ENCODE measurements at regions not wholly inside any gene's neighbourhood (a gene's known extent, or its start where the extent isn't known, plus 50 kb on each side); places are given as distances from the start of the nearest gene placed in this dataset.

DNA sequence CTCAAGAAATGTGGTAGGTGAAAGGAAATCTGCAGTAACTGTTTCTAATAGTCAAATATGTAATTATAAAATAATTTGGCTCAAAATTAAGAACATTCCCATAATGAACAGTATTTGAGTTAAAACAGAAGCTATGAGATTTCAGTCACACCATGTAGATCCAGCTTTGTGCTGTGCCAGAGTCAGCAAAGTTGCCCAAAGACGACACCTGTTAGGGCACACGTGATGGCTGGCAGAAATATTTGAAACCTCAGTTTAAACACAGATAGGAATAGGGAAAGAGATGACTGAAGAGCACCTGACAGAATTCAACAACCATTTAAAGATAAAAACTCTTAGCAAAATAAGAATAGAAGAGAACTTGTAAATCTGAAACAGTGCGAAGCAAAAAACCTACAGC, 129.3 kb downstream of the CD83 start:
- intact Hi-C loops (cut with micrococcal nuclease) = no loop called here
- DNase-seq = no peak
- ATAC-seq = no peak

DNA sequence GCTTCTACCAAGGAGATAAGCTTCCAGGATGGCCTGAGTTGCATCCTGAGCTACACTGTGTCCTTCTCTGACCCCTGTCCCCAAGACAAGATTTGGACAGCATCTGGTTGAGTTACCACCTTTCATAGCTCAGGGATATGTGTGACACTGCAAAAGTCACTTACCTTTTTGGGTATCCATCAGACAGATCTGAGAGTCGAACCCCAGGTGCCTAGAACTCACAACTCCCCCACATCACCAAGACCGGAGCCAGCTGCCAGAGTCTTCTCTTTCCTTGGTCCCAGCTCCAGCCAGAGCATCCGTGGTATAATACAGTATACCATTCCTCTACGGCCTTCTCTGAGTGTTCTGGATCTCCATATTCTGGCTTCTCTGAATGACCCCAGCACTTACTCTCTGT, 133.0 kb downstream of the CD83 start:
- ATAC-seq (no peak), DNase-seq (no peak)
- intact Hi-C loops (cut with micrococcal nuclease) = no loop called here

DNA sequence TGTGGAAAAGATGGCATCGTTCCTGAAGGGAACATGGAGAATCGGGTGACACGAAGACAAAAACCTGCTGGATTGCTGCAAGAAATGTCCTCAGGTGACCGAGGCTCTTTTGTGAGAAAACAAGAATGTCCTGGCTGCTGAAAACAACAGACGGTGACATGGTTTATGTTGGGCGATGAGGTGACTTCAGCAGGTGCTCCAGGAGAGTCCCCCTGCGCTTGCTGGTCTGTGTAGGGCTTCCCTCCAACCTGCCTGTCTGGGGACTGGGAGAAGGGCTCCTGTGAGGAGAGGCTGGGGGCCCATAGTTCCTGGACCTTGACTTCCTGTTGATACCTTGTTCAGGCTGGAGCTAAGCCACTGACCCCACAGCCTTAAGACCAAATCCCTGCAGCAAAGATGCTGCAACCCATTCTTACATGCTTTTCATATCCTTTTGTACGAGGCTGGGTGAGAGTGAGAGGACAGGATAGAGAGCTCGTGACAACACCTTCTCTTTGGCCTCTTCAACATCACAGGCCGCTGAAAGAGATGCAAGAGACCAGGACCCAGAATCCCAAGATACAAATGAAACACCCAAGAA, 134.8 kb downstream of the CD83 start:
- intact Hi-C loops (cut with micrococcal nuclease) = no loop called here
- no peak for ATAC-seq

DNA sequence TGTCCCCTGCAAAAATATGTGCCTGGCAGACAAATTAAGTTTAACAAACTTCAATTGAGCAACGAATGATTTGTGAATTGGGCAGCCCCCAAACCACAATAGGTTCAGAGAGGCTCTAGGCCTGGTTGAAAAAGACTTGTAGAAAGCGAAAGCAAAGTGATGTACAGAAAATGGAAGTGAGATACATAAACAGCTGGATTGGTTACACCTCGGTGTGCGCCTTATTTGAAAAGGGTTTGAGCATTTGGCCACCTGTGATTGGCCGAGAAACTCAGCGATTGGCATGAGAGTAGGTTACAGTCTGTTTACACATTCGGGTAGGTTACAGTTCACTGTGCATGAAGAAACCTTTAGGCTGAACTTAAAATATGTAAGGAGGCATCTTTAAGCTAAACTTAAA, 136.9 kb downstream of the CD83 start:
- ATAC-seq = no peak
- intact Hi-C loops (cut with micrococcal nuclease) = no loop called here

More for the DNA sequence above, 134.8 kb downstream of the CD83 start:
- no peak for DNase-seq

DNA sequence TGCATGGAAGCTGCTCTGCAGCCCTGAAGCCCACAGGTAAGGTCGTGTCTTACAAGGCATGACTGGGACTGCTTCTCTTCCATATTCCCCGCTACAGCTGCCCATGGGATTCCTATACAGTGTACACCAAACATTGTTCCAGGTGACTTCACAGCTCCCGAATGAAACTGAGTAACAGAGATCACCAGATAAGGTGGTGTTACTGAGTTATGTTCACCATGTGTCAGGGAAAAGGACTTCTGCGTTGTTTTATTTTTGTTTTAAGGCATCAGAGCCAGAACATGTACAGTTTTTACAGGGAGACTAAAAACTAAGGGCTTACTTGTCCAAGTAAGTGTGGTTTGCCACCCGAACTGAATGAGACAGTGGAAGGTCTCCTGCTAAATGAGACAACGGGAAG, 138.3 kb downstream of the CD83 start:
- ATAC-seq (no peak), DNase-seq (no peak)
- intact Hi-C loops (cut with micrococcal nuclease) = no loop called here

More for the DNA sequence above, 136.9 kb downstream of the CD83 start:
- DNase-seq = no peak

DNA sequence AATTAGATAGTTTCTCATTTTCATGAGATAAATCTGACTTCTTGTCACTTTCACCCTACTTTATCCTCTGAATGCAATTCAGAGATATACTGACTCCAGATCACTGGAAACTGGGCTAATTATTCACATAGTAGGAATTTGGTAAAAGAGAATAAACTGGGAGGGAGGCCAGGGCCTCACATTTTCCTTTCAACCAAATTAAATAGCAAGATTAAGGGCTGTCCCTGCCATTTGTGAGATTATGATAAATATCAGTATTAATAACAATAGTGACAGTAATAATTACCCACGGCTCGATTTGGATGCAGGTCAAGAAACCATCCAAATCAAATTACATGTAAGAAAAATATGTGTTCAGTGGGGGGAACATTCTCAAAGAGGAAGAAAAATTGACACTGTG, 140.5 kb downstream of the CD83 start:
- intact Hi-C loops (cut with micrococcal nuclease) = no loop called here
- no peak for DNase-seq
- ATAC-seq = no peak

DNA sequence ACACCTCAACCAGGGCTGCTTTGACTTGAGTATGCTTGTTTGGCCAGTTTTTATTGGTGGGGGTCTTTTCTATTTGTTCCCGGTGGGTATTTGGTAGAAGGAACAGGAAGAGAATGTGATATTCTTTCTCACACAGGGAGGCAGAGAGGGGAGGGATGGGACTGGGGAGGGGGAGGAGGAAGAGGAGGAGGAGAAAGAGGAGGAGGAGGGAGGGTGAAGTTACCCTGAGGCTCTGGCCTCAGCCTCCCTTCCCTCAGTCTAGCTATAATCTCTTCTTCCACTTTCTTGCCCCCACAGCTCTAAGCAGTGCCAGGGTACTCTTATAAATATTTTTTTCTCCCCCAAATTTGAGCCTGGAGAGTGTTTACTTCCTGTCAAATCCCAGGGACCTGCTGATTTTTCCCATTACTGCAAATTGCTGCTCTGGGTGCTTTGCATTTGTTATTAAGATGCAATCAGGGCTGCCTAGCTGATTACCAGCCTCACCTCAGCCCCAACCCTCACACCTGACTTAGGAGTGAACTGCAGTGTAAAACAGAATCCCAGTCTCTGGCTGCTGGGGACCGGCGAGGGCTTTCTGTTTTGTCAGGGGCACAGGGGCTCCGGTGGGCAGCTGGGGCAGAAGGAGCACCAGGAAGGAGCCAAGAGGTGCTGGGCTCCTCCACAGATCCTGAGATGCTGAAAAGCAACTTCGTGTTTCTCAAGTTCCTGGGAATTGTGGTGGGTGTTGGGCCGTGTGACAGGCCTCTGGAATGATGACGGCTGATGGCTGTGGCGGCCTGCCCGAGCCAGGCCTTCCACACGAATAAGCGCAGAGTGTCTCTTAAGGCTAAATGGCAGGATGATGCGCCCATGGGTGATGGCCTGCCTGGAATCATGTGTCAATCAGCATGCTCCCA, 141.4 kb downstream of the CD83 start:
- DNase-seq (no peak), ATAC-seq (no peak)
- intact Hi-C loops (cut with micrococcal nuclease) = no loop called here

DNA sequence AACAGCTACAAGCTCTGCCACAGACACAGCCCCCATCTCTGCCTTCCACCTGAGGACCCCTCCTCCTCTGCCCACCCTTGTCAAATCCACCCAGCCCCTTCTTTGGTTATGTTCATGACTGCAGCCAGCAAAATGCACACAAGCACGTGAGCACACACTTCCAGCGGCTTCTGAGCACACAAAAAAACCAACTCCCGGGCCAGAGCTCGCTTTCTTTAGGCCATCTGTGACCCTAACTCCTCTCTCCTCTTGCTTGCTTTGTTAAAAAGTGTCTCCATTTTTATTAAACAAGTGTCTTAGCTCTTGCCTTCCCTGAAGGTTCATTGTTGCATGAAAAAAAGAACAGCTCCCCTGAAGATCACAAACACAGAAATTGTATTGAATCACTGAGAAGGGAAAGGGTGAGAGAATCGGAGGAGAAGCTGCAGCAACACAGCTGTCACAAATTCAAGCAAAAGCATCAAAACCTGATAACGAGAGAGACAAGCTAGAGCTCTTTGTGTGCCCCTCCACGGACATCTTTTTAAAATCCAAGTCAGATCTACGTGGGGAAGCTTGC, 142.1 kb downstream of the CD83 start:
- no peak for DNase-seq
- ATAC-seq = no peak
- intact Hi-C loops (cut with micrococcal nuclease) = no loop called here

DNA sequence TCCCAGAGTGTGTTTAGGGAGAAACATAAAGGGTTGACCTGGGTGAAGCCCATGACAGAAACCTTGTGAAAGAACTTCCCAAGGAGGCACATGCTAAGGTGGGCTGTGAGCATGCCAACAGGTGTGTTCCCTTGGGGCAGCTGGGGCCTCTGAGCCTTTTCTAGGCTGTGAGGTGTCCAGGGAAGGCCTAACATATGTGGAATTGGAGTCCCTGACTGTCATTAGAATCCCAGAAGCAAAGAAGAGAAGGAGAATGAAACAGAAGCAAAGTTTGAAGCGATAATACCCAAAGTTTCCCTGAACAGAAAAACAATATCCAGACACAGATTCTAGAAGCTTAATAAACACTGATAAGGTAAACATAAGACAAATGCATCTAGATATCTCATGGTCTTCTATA, 143.3 kb downstream of the CD83 start:
- ATAC-seq = no peak
- intact Hi-C loops (cut with micrococcal nuclease) = no loop called here

DNA sequence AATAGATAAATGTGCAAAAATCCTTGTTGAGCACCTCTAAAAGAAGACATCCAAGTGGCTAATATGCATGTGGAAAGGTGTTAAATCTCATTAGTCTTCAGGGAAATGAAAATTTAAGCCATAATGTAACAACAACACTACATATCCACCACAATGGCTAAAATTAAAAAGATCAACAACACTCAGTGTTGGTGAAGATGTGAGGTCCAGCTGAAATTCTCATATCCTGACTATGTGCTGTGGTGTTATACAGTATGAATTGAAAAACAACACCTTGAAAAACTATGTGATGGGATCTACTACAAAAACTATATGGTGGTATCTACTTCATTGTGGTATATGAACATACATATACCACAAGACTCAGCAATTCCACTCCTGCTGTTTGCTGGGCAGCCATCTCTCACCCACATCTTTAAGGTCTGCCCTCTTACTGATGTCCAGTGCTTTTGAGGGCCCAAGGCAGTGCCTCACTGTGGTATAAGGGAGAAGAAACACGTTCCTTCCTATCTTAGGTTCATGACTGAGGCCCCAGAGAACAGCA, 146.4 kb downstream of the CD83 start:
- DNase-seq (no peak), ATAC-seq (no peak)
- intact Hi-C loops (cut with micrococcal nuclease) = no loop called here

More for the DNA sequence above, 143.3 kb downstream of the CD83 start:
- DNase-seq = no peak

DNA sequence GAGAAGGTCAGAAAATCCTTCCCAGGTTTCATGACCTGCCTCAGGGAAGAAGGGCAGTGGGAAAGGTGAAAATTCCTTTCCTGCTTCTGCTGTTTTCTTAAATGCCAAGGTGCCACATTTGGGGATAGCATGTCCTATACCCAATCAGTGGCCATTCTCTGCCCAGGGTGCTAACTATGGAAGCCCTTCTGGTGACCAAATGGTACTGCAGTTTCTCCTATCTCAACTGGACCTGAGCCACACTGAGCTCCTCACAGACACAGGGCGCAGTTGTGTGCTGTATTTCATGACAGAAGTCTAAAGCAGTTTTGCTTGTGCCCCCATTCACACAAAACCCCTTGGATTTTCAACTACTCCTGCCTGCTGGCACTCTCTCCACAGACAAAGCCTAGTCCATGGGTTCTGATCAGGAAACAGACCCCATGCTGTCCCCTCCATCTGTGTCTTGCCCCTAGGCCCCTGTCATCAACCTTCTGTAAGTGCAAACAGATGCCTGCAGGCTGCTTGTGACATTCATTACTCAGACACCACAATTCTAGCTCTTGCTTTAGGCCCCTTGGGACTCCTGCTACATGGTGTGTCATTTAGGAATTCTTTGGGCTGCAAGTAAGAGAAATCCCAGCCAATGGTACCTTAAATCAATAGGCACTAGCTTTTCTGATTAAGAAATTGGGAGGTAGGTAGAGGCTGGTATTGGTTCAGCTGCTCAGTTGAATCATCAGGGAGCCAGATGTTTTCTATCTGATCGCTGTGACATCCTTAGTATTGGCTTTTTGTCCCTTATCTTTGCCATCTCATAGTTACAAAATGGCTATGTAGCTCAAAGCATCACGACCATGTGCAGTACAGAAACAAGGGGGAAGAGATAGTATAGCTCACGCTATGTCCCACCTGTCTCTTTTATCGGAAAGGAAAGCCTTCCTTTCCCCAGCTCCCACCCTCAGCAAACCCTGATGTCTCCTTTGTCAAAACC, 147.8 kb downstream of the CD83 start:
- intact Hi-C loops (cut with micrococcal nuclease) = no loop called here
- DNase-seq = no peak
- ATAC-seq = no peak

DNA sequence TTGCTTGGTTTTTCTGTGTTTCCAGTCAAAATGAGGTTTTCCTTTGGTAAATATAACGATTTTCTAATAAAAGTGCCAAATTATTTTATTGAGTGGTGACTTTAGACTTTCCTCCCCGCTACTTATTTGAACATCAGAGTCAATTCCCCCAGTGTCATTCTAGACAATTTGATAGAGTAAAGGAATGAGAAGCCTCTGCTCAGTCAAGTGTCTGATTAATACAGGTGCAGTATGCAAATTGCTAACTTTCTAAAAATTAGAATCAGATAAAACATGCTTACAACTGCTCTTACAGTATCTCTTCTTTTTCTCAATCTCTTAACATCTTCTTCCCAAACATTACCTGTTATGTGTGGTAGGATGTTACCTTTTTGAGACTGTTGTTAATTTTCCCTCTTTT, 148.7 kb downstream of the CD83 start:
- no peak for ATAC-seq
- intact Hi-C loops (cut with micrococcal nuclease) = no loop called here
- no peak for DNase-seq

DNA sequence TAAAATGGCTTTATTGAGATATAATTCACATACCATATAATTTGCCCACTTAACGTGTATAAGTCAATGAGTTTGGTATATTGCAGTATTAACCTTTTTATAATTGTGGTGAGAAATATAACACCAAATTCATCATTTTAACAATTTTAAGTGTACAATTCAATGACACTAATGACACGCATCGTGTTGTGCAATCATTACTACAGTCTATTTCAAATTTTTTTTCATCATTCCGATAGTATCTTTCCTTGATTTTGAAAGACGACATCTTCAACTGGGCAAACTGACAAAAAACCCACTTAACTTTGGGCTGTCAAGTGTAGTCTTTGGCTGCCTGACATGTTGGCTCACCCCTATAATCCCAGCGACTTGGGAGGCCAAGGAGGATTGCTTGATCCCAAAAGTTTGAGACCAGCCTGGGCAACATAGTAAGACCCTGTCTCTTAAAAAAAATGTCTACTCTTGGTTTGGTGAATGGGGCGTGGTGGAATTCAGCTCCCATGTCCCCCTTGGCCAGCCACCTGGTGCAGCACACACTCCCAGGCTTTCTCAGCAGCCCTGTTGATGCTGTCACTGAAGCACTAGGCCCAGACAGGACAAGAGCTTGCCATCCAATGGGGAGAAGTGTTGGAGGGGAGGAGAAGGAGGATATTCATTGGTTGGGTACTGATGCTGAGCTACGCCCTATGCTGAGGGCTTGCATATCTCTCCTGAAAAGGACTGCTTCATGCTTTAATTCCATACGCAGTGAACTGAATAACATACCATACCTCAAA, 150.5 kb downstream of the CD83 start:
- DNase-seq (no peak), ATAC-seq (no peak)
- intact Hi-C loops (cut with micrococcal nuclease) = no loop called here

DNA sequence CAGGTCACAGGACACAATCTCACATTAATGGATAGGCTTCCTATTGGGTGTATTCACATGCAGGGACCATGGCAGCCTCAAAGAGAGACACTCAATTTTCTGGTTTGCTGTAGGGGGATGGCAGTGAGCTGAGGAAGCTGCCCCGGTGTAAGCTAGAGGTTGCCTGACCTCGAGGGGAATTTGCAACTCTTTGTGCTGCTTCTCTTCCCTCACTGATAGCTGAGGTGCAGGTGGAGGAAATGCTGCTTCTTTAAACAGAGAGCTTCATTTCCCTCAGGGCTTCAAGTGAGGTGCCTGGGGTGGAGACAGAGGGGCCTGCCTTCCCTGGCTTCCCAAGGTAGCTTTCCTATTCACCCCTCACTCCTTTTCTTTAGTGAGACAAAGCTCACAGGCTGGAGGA, 151.9 kb downstream of the CD83 start:
- ATAC-seq (no peak), DNase-seq (no peak)
- intact Hi-C loops (cut with micrococcal nuclease) = no loop called here

DNA sequence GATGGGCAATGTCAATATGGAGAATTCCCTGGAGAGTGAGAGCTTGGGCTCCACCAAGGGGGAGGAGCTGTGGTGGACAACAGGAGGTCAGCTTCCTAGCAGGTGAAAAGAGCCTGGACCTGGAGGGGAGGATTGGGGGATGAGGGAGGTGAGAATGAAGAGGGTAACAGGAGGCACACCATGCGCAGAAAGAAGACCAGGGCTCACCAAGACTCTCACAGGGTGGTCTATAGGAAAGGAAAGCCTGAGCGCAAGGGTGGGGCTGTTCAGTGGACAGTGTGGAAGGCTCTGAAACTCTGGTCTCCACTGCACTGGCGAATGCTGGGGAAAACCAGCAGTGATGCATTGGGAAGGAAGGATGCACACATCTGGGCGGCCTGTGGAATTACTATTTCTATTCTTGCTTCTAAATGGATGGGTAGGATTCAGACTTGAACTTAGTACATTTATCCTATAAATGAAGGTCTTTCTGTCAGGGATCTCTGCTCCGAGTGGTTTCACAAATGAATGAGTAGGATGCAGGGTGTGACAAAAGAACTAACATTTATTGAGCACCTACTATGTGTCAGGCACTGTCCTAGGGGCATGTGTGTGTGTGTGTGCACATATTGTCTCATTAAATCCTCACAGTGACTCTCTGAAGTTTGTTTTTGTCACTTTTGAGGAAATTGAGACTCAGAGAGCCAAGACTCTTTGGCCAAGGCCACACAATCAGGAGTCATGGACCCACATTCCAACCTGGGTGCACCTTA, 152.7 kb downstream of the CD83 start:
- ATAC-seq (no peak), DNase-seq (no peak)
- intact Hi-C loops (cut with micrococcal nuclease) = no loop called here

DNA sequence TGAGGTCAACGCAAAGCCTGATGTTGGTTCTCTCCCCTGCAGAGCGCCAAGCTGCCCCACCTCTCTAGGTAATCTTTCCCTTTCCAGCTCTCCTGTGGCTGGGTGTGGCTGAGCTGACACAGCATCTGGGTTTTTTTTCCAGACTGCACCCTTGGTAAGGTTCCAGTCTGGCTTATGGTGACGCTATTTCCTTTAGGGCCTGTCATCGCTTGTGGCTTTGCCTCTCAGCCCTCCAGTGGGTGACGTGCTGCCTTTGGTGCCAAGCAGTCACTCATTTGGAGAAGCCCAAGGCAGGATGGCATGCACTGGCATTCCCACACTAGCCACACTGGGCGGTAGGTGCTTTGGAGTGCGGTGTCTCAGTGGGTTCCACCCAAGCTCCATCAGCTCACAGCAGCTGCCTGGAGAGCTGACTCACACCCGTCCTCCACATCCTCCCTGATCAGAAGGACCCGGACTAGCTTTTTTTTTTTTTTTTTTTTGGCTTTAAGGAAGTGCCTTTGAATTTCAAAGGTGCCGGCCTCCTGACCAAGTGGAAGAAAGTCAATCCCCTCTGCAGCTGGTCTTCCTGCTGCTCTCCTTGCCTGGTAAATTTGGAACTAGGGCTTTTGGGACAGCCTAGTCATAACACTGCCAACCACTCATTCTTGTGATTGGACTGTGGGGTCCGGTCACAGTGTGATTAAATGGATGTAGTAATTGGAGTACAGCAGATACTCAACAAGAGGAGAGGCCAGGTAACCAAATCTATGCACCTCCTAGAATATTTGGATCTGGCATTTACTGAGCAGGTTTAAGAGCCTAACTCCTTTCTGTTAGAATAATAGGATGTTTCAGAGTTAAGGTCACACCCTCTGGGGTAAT, 153.6 kb downstream of the CD83 start:
- intact Hi-C loops (cut with micrococcal nuclease) = no loop called here
- ATAC-seq = no peak
- DNase-seq = no peak
